GM19351 (cell line): ENCODE measurements at regions not wholly inside any gene's neighbourhood (a gene's known extent, or its start where the extent isn't known, plus 50 kb on each side); places are given as distances from the start of the nearest gene placed in this dataset.
"Not testable (repeated sequence)": the region's sequence is repeated elsewhere in the genome, so short reads cannot be mapped to it uniquely, and the experiment has no call there.

Experiments used
- ATAC-seq: cut with Tn5 transposase; IDR thresholded peaks from one replicate; pipeline ENCODE4 v1.9.1; 2021; ENCODE audit warnings: mild to moderate bottlenecking, moderate library complexity; ENCODE audit not compliant: unreplicated experiment

DNA sequence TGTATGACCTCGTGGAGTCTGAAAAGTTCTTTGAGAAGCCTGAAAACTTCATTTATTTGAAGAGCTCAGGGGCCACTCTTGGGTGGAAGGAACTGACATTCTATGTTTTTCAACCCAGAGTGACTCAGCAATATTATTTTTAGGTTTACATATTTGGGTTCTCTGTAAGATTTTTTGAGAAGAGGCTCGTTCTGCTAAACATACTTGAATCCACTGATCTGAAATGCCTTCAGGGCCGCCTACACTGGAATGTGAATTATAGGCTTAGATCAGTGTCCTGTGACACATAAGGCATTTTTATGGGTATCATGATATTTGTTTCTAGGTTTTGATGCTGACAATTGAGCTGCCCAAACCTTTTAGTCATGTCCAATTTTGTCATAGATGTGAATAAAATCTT lies 86.2 kb downstream of the PSAT1 start:
- no peak for ATAC-seq

DNA sequence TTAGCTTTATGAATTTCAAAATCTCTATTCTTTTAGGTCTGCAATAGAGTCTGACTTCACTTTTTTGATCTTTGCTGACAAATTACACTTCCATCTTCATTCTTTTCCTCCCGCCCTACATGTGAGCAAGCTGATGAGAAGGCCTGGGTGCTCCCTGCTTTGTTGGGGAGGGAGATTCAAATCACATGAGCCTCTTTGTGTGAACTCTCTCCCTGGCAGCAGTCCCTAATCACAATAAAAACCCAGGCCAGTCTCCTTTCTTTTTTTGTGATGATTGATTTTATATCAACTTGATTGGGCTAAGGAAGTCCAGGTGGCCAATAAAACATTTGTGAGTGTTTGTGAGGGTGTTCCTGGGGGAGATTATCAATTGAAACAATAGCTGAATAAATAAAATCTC lies 89.4 kb downstream of the PSAT1 start:
- ATAC-seq, result no peak

DNA sequence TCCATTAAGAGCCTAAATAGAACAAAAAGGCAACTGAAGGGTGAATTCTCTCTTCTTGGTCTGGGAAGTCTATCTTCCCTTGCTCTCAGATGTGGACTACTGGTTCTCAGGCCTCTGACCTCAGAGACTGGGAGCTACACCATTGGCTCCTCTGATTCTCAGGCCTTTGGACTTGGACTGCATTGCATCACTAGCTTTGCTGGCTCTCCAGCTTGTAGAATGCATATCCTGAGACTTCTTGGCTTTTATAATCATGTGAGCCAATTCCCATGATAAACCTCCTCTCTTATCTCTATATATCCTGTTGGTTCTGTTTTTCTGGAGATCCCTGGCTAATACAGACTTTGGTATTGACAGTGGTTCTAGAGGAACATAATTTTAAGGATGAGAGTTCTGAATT lies 89.8 kb downstream of the PSAT1 start:
- no peak for ATAC-seq

GRCh38 chr9:78393340-78393739 lies 96.4 kb downstream of the PSAT1 start:
- no peak for ATAC-seq

DNA sequence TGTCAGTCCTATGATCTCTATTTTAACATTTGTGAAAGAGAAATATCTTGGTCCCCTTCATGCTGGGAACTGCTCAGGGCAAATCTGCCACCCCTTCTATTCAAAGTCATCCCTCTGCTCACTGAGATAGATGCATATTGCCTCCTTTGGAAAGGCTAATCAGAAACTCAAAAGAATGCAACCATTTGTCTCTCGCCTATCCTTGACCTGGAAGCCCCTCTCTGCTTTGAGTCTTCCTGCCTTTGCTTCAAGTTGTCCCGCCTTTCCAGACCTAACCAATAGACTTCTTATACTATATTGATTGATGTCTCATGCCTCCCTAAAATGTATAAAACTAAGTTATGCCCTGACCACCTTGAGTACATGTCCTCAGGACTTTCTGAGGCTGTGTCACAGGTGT lies 97.0 kb downstream of the PSAT1 start:
- no peak for ATAC-seq

- ATAC-seq, result no peak
These were observed 99.2 kb downstream of the PSAT1 start for GRCh38 chr9:78396087-78396486.

DNA sequence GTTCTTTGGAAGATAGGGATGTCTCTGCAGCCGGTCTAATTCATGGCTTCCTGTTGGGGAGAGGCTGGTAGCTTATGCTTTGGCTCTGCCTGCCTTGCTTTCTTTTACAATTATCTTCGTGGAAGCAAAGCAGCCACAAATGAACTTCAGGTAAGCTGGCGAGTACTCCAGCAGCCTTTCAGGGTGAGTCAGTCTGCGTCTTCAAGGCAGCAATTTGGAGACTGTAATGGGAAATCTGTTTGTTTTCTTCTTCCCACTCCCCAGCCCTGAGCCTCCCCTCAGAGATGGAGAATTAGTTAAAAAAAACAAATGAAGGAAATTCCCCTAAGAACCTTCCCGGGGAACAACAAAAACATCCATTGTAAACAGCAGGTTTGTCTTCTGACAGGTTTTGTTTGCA lies 100.1 kb downstream of the PSAT1 start:
- ATAC-seq, result no peak

DNA sequence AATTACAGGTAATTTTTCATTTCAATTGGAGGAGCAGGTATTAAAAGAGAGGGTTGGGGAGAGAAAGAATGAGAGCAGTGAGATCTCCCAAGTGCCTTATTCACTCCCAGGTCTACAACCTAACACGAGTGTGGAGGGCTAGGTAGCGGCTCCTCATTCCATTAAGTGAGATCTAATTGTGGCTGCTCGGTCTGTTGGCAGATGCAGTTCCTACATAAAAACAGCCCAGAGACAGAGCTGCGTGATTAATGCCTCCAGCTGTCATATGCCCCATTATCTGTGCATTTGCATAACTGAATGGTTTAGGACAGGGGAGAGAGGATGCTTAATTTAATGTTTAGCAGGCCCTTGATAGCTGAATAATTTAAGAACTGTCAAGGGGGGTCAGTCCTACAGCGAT lies 100.5 kb downstream of the PSAT1 start:
- ATAC-seq, result no peak

- no peak for ATAC-seq
These were observed 102.2 kb downstream of the PSAT1 start for GRCh38 chr9:78399153-78399552.

GRCh38 chr9:78400496-78400895 lies 103.6 kb downstream of the PSAT1 start:
- ATAC-seq, result no peak

- ATAC-seq, result no peak
These were observed 108.5 kb downstream of the PSAT1 start for GRCh38 chr9:78405461-78405860.

- no peak for ATAC-seq
These were observed 109.2 kb downstream of the PSAT1 start for GRCh38 chr9:78406146-78406545.

DNA sequence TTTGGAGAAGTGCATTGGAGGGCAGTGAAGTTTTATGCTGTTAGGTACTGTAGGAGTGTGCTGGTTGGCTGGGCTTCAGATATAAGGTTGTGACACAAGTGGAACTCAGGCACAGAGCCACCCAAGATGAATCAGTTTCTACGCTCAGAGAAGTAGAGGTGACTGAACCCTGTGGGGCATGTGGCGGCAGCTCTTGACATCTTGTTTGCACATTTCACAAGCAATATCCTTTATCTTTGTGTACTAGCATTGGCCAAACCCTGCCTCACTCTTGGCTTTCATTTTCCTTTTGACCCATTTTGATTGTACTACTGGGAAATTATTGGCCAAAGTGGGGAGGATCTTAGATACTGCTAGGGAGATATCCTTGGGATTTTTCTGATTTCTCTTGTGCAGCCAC lies 110.0 kb downstream of the PSAT1 start:
- no peak for ATAC-seq

GRCh38 chr9:78407636-78408312 lies 110.8 kb downstream of the PSAT1 start:
- ATAC-seq, result no peak

GRCh38 chr9:78408388-78408787 lies 111.5 kb downstream of the PSAT1 start:
- ATAC-seq, result no peak

DNA sequence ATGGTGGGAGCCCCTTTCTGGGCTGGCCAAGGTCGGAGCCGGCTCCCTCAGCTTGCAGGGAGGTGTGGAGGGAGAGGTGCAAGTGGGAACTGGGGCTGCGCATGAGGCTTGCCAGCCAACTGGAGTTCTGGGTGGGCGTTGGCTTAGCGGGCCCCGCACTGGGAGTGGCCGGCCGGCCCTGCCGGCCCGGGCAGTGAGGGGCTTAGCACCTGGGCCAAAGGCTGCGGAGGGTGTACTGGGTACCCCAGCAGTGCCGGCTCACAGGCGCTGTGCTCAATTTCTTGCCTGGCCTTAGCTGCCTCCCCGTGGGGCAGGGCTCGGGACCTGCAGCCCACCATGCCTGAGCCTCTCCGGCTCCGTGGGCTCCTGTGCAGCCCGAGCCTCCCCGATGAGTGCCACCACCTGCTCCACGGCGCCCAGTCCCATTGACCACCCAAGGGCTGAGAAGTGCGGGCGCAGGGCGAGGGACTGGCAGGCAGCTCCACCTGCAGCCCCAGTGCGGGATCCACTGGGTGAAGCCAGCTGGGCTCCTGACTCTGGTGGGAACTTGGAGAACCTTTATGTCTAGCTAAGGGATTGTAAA lies 113.1 kb downstream of the PSAT1 start:
- not testable (repeated sequence) for ATAC-seq

DNA sequence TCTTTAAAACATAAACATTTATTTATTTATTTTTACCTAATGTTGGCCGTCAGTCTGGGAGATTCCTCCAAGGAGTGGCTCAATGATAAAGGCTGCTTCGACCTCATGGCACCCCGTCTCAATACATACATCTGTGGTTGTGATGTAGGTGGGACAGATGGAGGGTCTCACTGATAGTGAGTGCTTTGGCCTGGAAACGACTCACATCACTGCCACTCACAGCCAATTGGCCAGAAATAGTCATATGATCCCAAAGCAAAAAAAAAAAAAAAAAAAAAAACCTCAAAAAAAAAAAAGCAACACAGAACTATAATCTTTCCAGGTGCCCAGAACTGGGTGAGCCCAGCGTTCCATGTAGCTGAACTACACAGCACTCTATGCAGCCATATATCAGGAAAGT lies 125.4 kb downstream of the PSAT1 start:
- ATAC-seq, result no peak

GRCh38 chr9:78424299-78424698 lies 127.4 kb downstream of the PSAT1 start:
- no peak for ATAC-seq

- ATAC-seq, result no peak
These were observed 131.7 kb downstream of the PSAT1 start for GRCh38 chr9:78428640-78429039.

DNA sequence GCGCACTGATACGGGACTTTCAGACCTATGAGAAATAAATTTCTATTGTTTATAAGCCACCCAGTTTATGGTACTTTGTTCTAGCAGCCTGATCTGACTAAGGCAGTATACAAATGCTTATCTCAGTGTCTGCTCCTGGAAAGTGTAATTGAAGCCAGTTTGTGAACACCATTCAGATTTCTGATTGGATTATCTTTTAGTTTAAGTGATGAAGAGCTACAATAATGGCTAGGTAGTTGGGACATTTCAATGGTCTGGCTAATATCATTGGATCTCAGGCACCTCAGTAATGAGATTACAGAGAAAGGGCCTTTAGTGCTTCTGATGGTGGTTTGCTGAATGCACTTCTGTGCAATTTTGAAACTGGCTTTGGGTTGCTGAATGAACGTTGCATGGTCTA lies 133.5 kb downstream of the PSAT1 start:
- no peak for ATAC-seq

DNA sequence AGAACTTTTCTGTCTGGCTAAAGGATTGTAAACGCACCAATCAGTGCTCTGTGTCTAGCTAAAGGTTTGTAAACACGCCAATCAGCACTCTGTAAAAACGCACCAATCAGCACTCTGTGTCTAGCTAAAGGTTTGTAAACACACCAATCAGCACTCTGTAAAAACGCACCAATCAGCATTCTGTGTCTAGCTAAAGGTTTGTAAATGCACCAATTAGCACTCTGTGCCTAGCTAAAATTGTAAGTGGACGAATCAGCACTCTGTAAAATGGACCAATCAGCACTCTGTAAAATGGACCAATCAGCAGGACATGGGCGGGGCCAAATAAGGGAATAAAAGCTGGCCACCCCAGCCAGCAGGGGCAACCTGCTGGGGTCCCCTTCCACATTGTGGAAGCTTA lies 134.1 kb downstream of the PSAT1 start:
- not testable (repeated sequence) for ATAC-seq

- ATAC-seq, result no peak
These were observed 139.9 kb downstream of the PSAT1 start for GRCh38 chr9:78436873-78437272.

GRCh38 chr9:78437296-78437695 lies 140.4 kb downstream of the PSAT1 start:
- no peak for ATAC-seq
